NB4 (cell line): ENCODE measurements at regions not wholly inside any gene's neighbourhood (a gene's known extent, or its start where the extent isn't known, plus 50 kb on each side); places are given as distances from the start of the nearest gene placed in this dataset.

Experiments
- CTCF ChIP-seq: IDR thresholded peaks from one replicate; pipeline ENCODE4 v1.5.1; 2012; ENCODE audit warnings: low read depth, low read length
- MYC ChIP-seq: IDR thresholded peaks from 2 replicates; pipeline ENCODE4 v1.6.1; 2011; ENCODE audit warnings: low read depth, low read length
- POLR2A ChIP-seq: IDR thresholded peaks from 2 replicates; pipeline ENCODE4 v1.6.1; 2011; ENCODE audit warnings: mild to moderate bottlenecking; ENCODE audit not compliant: insufficient read length; ENCODE audit errors: extremely low read depth
- TF ChIP-seq, protein P1 (sequence below): IDR thresholded peaks from 2 replicates; pipeline ENCODE4 v1.6.1; 2011; ENCODE audit warnings: low read depth, low read length

DNA sequence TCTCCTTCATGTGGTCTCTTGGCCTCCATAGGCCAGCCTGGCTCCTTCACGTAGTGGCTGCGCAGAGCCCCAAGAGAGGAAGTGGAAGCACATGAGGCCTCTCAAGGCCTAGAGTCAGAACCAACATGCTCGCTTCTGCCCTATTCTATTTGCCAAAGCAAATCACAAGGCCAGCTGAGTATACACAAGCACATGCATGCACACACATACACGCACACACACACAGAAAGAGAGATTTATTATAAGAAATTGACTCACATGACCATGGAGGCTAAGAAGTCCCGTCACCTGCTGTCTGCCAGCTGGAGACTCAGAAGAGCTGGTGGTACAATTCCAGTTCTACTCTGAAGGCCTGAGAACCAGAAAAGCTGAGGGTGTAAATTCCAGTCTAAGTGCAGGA, 64.3 kb upstream of the NRP1 start:
- TF ChIP-seq CTCF (no peak), POLR2A (no peak), MYC (no peak)
- TF ChIP-seq, protein P1, sequence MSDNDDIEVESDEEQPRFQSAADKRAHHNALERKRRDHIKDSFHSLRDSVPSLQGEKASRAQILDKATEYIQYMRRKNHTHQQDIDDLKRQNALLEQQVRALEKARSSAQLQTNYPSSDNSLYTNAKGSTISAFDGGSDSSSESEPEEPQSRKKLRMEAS: no peak
